Natural killer cell (primary cell): ENCODE measurements at regions not wholly inside any gene's neighbourhood (a gene's known extent, or its start where the extent isn't known, plus 50 kb on each side); places are given as distances from the start of the nearest gene placed in this dataset.

Experiments used
- ATAC-seq, 3 donors: fragments of 150-1000 bp in 2 of 3; fragments of 200-7000 bp in 1 of 3; cut with Tn5 transposase; 1 replicate in 1 of 3; 2 replicates in 2 of 3; pipeline ENCODE4 v1.10.0; 2021; ENCODE audit warnings: mild to moderate bottlenecking in 2 of 3, moderate library complexity in 2 of 3
- DNase-seq, 2 donors: peaks; one replicate each; pipeline versions ENCODE4 v3.0.0 to v3.0.0-alpha.2; 2013 to 2021; ENCODE audit warnings: mixed read lengths in 1 of 2
- H3K27ac ChIP-seq: one replicate; pipeline ENCODE4 v1.5.1; 2013; ENCODE audit warnings: mild to moderate bottlenecking, low read length
- H3K27me3 ChIP-seq: one replicate; pipeline ENCODE4 v1.6.1; 2013; ENCODE audit warnings: low read length; ENCODE audit not compliant: control insufficient read depth, insufficient read depth
- H3K36me3 ChIP-seq: one replicate; pipeline ENCODE4 v1.6.1; 2013; ENCODE audit warnings: low read length; ENCODE audit not compliant: control insufficient read depth, insufficient read depth
- H3K4me1 ChIP-seq: one replicate; pipeline ENCODE4 v1.6.1; 2013; ENCODE audit warnings: low read length; ENCODE audit not compliant: control insufficient read depth, insufficient read depth
- H3K4me3 ChIP-seq: one replicate; pipeline ENCODE4 v1.5.1; 2013; ENCODE audit warnings: low read length
- H3K9me3 ChIP-seq: one replicate; pipeline ENCODE4 v1.6.1; 2013; ENCODE audit warnings: low read length; ENCODE audit not compliant: control insufficient read depth, insufficient read depth
- H3K27ac Mint-ChIP-seq, 2 donors: one replicate each; pipeline ENCODE4 v1.8.0; 2022; ENCODE audit warnings: mild to moderate bottlenecking in 2 of 2, mixed read lengths in 2 of 2, moderate library complexity in 1 of 2
- H3K27me3 Mint-ChIP-seq, 2 donors: one replicate each; pipeline ENCODE4 v1.8.0; 2022; ENCODE audit warnings: low read depth in 2 of 2, mixed read lengths in 2 of 2
- H3K36me3 Mint-ChIP-seq: one replicate; pipeline ENCODE4 v1.8.0; 2022; ENCODE audit warnings: mixed read lengths
- H3K4me1 Mint-ChIP-seq, 2 donors: one replicate each; pipeline ENCODE4 v1.8.0; 2022; ENCODE audit warnings: mixed read lengths in 2 of 2
- H3K4me3 Mint-ChIP-seq: one replicate; pipeline ENCODE4 v1.8.0; 2022; ENCODE audit warnings: mild to moderate bottlenecking, moderate library complexity, mixed read lengths
- H3K9me3 Mint-ChIP-seq, 2 donors: one replicate each; pipeline ENCODE4 v1.8.0; 2022; ENCODE audit warnings: mixed read lengths in 2 of 2
- WGBS: methylation state at CpG from one replicate; pipeline ENCODE4 v1.1.7; 2013; ENCODE audit warnings: missing lambda C conversion rate; ENCODE audit not compliant: insufficient coverage; 5-methylcytosine and 5-hydroxymethylcytosine counted together
- intact Hi-C: fragments of 100-400 bp; cut with micrococcal nuclease; formaldehyde crosslinking; loops from one replicate; pipeline ENCODE4 v1.14.2; 2022
- TF ChIP-seq, protein P1 (sequence below): fragments of 200-600 bp; IDR thresholded peaks from one replicate; pipeline ENCODE4 v1.8.0; 2022; ENCODE audit warnings: antibody characterized with exemption

DNA sequence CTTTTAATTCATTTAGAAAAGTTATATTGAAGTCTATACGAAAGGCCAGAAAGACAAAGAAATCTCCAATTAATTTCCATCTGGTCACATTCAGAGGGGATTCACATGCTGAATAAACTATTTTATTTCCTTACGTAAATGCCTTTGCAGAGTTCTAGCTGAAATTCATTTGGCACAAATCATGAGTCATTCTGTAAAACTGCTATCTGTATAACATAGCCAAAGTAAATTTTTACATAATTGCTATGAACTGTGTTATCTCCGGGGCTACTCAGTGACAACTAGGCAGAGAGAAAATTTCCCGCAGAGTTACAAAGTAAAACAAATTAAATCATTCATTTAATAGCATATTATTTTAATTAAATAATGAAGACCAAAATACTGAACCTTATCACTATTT, 463.2 kb upstream of the ADAMTS16 start:
- Histone ChIP-seq H3K9me3 (no peaks in the 10 kb centered on the region), H3K27me3 (no peaks in the 10 kb centered on the region), H3K27ac (no peak overlapping the region), H3K36me3 (no peaks in the 10 kb centered on the region), H3K4me3 (no peak overlapping the region), H3K4me1 (no peaks in the 10 kb centered on the region)
- no peaks in the 10 kb centered on the region for H3K27me3 Mint-ChIP-seq
- WGBS: 100% methylated on average over 2 of the region's 4 CpGs
- H3K4me1 Mint-ChIP-seq: no peaks in the 10 kb centered on the region
- H3K4me3 Mint-ChIP-seq: no peak overlapping the region
- TF ChIP-seq, protein P1, sequence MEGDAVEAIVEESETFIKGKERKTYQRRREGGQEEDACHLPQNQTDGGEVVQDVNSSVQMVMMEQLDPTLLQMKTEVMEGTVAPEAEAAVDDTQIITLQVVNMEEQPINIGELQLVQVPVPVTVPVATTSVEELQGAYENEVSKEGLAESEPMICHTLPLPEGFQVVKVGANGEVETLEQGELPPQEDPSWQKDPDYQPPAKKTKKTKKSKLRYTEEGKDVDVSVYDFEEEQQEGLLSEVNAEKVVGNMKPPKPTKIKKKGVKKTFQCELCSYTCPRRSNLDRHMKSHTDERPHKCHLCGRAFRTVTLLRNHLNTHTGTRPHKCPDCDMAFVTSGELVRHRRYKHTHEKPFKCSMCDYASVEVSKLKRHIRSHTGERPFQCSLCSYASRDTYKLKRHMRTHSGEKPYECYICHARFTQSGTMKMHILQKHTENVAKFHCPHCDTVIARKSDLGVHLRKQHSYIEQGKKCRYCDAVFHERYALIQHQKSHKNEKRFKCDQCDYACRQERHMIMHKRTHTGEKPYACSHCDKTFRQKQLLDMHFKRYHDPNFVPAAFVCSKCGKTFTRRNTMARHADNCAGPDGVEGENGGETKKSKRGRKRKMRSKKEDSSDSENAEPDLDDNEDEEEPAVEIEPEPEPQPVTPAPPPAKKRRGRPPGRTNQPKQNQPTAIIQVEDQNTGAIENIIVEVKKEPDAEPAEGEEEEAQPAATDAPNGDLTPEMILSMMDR: no peak
- intact Hi-C loops: no loop called here
- no peak overlapping the region for H3K27ac Mint-ChIP-seq
- ATAC-seq (no peak), DNase-seq (no peak)
- H3K9me3 Mint-ChIP-seq: peaks cover 3 to 18% of the 10 kb centered on the region in 2 donors
- H3K36me3 Mint-ChIP-seq: peaks cover 14% of the 10 kb centered on the region

DNA sequence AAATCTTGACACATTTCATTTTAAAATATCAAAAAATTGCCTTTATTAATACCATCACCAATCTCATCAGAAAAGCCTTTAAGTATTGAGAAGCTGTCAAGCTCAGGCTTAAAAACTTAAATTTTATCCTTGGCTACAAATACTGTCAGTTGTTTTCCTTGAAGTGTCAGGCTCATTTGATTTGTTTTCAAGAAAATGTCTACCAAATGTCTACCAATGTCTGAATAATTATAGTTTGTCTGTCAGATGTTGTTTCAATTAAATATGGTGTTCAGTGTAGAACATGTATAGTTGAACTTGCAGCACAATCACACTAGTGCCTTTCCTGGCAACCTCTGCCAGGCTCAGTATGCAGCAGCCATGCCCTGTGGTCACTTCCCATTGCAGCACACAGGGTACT, 455.2 kb upstream of the ADAMTS16 start:
- Mint-ChIP-seq H3K27ac (no peak overlapping the region), H3K4me3 (no peak overlapping the region), H3K36me3 (peaks cover 14% of the 10 kb centered on the region), H3K27me3 (no peaks in the 10 kb centered on the region), H3K9me3 (peaks cover 7 to 13% of the 10 kb centered on the region in 2 donors), H3K4me1 (no peaks in the 10 kb centered on the region)
- no peaks in the 10 kb centered on the region for H3K4me1 ChIP-seq
- H3K4me3 ChIP-seq: no peak overlapping the region
- intact Hi-C loops: no loop called here
- H3K27ac ChIP-seq: no peak overlapping the region
- H3K9me3 ChIP-seq: no peaks in the 10 kb centered on the region
- no peaks in the 10 kb centered on the region for H3K27me3 ChIP-seq
- TF ChIP-seq, protein P1: no peak
- DNase-seq (no peak), ATAC-seq (no peak)
- no peaks in the 10 kb centered on the region for H3K36me3 ChIP-seq

GRCh38 chr5:4698596-4698995, 441.5 kb upstream of the ADAMTS16 start:
- H3K4me3 ChIP-seq: no peak overlapping the region
- H3K4me1 Mint-ChIP-seq: no peaks in the 10 kb centered on the region
- H3K27me3 Mint-ChIP-seq: no peaks in the 10 kb centered on the region
- H3K27ac Mint-ChIP-seq: no peak overlapping the region
- H3K4me3 Mint-ChIP-seq: no peak overlapping the region
- H3K27ac ChIP-seq: no peak overlapping the region
- no peak for DNase-seq
- H3K36me3 Mint-ChIP-seq: no peaks in the 10 kb centered on the region
- H3K9me3 Mint-ChIP-seq: peaks cover 2 to 8% of the 10 kb centered on the region in 2 donors
- 91% methylated on average over 5 of the region's 6 CpGs for WGBS
- H3K4me1 ChIP-seq: no peaks in the 10 kb centered on the region
- no peaks in the 10 kb centered on the region for H3K27me3 ChIP-seq
- ATAC-seq: no peak
- intact Hi-C loops: no loop called here
- TF ChIP-seq, protein P1: no peak
- no peaks in the 10 kb centered on the region for H3K36me3 ChIP-seq
- H3K9me3 ChIP-seq: no peaks in the 10 kb centered on the region

GRCh38 chr5:4699592-4699991, 440.5 kb upstream of the ADAMTS16 start:
- WGBS: 89% methylated on average over 6 of the region's 6 CpGs

More at GRCh38 chr5:4699592-4699991, 440.5 kb upstream of the ADAMTS16 start:
- no peaks in the 10 kb centered on the region for H3K36me3 Mint-ChIP-seq
- no peaks in the 10 kb centered on the region for H3K4me1 Mint-ChIP-seq
- intact Hi-C loops: no loop called here
- Histone ChIP-seq H3K27ac (no peak overlapping the region), H3K9me3 (no peaks in the 10 kb centered on the region), H3K4me1 (no peaks in the 10 kb centered on the region), H3K4me3 (no peak overlapping the region), H3K27me3 (no peaks in the 10 kb centered on the region), H3K36me3 (no peaks in the 10 kb centered on the region)
- H3K9me3 Mint-ChIP-seq: peaks cover 2 to 8% of the 10 kb centered on the region in 2 donors
- TF ChIP-seq, protein P1: no peak
- no peak overlapping the region for H3K27ac Mint-ChIP-seq
- ATAC-seq: no peak
- no peaks in the 10 kb centered on the region for H3K27me3 Mint-ChIP-seq
- DNase-seq: no peak
- no peak overlapping the region for H3K4me3 Mint-ChIP-seq
